Uterus (tissue), 3 donors: ENCODE measurements at regions not wholly inside any gene's neighbourhood (a gene's known extent, or its start where the extent isn't known, plus 50 kb on each side); places are given as distances from the start of the nearest gene placed in this dataset.

Experiments used
- DNase-seq, 2 donors: peaks; one replicate each; pipeline ENCODE4 v3.0.0-alpha.2; 2019 to 2020
- H3K27ac ChIP-seq, 2 donors: fragments of 200-600 bp; sonication (generic); 1 replicate in 1 of 2; 2 replicates in 1 of 2; pipeline ENCODE4 v1.5.1; 2016 to 2018
- H3K27me3 ChIP-seq, 2 donors: fragments of 200-600 bp; sonication (generic); one replicate each; pipeline ENCODE4 v1.5.1; 2018 to 2019; ENCODE audit warnings: control low read depth in 1 of 2
- H3K36me3 ChIP-seq, 2 donors: fragments of 200-600 bp; sonication (generic); one replicate each; pipeline ENCODE4 v1.5.1; 2019; ENCODE audit warnings: control low read depth in 1 of 2
- H3K4me1 ChIP-seq, 2 donors: fragments of 200-600 bp; sonication (generic); one replicate each; pipeline ENCODE4 v1.5.1; 2018 to 2019; ENCODE audit warnings: control low read depth in 1 of 2
- H3K4me3 ChIP-seq, 2 donors: fragments of 200-600 bp; sonication (generic); 1 replicate in 1 of 2; 2 replicates in 1 of 2; pipeline ENCODE4 v1.5.1; 2018 to 2019; ENCODE audit warnings: mild to moderate bottlenecking in 1 of 2
- H3K9me3 ChIP-seq, 2 donors: fragments of 200-600 bp; sonication (generic); one replicate each; pipeline ENCODE4 v1.5.1; 2019; ENCODE audit warnings: control low read depth in 1 of 2
- CTCF ChIP-seq, 4 experiments: fragments of 200-600 bp in 2 of 4; fragments of 450-650 bp in 2 of 4; sonication (generic) in 2 of 4; IDR thresholded peaks; one replicate each; pipeline ENCODE4 v1.5.1; 2016 to 2019; ENCODE audit warnings: antibody characterized with exemption in 4 of 4, mild to moderate bottlenecking in 2 of 4, moderate library complexity in 1 of 4
- POLR2A ChIP-seq, 2 donors: fragments of 450-650 bp; IDR thresholded peaks; one replicate each; pipeline ENCODE4 v1.6.1; 2016; ENCODE audit warnings: antibody characterized with exemption in 2 of 2, mild to moderate bottlenecking in 1 of 2, moderate library complexity in 1 of 2
- intact Hi-C: fragments of 100-400 bp; cut with DNase I; formaldehyde crosslinking; loops from one replicate; pipeline ENCODE4 v1.15.1; 2023; ENCODE audit warnings: low total_unique reads
- donor health status: DM: yes; HTN: yes; CAD: no.

DNA sequence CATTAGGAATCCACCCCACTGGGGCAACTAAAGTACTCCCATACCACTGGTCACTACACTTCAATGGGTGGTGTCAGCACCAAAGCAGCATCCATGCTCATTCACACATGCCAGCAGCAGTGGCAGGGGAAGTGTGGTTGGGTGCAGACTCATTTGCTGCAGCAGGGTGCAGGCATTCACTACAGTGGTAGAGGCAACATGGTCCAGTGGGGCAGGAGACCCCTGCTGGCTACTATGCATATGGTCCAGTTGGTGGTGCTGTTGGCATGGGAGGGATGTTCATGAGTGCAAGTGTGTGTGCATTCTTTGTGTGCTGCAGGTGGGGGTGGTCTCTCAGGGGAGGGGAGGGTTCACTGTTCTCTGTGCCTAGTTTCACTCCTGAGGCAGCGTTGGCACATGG, 908.4 kb upstream of the NOVA1 start:
- H3K4me3 ChIP-seq, result no peak overlapping the region
- H3K36me3 ChIP-seq, result no peaks in the 10 kb centered on the region
- no peaks in the 10 kb centered on the region for H3K9me3 ChIP-seq
- no peak for DNase-seq
- H3K4me1 ChIP-seq, result no peaks in the 10 kb centered on the region
- intact Hi-C loops, result no loop called here
- H3K27me3 ChIP-seq, result no peaks in the 10 kb centered on the region
- TF ChIP-seq POLR2A (IDR thresholded peaks at IDR 0.05) (no peak), CTCF (IDR thresholded peaks at IDR 0.05) (no peak)
- H3K27ac ChIP-seq, result no peak overlapping the region

DNA sequence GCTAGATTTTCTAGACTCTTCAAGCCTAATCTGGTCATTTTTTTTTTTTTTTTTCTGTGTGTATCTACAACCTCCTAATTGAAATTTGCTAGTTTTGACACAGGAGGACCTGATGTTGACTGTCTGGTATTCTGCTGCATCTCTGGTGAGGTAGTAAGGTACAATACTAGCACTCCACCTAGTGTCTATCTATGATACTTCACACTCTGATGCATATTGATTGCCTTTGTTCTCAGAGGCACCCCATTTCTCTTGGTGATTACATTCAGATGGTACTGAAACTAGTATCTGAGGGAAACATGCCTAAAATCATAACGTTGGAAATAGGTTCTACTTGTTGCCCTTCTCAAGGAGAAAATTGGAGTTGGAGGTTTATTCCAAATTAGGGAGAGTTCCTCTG, 930.5 kb upstream of the NOVA1 start:
- intact Hi-C loops, result no loop called here
- no peak for DNase-seq

DNA sequence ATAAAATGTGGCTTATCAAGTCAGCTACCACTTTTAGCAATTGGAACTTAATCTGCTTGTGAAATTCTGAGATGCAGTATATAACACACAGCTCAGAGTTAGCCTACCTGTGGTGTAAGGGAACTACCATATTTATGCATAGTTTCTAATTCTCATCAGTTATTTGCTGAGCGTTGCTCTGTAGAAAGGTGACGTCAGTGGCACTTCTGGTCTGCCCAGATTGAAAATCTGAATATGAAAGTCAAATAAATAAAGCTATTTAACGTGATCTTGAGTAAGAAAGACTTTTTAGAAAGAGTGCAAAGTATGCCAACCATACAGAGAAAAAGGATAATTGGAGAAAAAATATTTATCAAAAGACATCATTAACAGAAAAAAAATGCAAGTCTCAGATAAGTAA, 938.9 kb upstream of the NOVA1 start:
- H3K9me3 ChIP-seq, result no peaks in the 10 kb centered on the region
- peaks cover 0 to 4% of the 10 kb centered on the region in 2 donors for H3K27me3 ChIP-seq
- no peak overlapping the region for H3K4me3 ChIP-seq
- no peak for DNase-seq
- TF ChIP-seq POLR2A (IDR thresholded peaks at IDR 0.05) (no peak), CTCF (IDR thresholded peaks at IDR 0.05) (no peak)
- H3K4me1 ChIP-seq, result no peaks in the 10 kb centered on the region
- no peak overlapping the region for H3K27ac ChIP-seq
- H3K36me3 ChIP-seq, result no peaks in the 10 kb centered on the region
- intact Hi-C loops, result no loop called here

More for the DNA sequence above, 930.5 kb upstream of the NOVA1 start:
- H3K27ac ChIP-seq, result no peak overlapping the region
- TF ChIP-seq POLR2A (IDR thresholded peaks at IDR 0.05), result no peak
- TF ChIP-seq CTCF (IDR thresholded peaks at IDR 0.05), result no peak
- no peak overlapping the region for H3K4me3 ChIP-seq
- no peaks in the 10 kb centered on the region for H3K27me3 ChIP-seq
- H3K36me3 ChIP-seq, result no peaks in the 10 kb centered on the region
- no peaks in the 10 kb centered on the region for H3K4me1 ChIP-seq
- H3K9me3 ChIP-seq, result no peaks in the 10 kb centered on the region

DNA sequence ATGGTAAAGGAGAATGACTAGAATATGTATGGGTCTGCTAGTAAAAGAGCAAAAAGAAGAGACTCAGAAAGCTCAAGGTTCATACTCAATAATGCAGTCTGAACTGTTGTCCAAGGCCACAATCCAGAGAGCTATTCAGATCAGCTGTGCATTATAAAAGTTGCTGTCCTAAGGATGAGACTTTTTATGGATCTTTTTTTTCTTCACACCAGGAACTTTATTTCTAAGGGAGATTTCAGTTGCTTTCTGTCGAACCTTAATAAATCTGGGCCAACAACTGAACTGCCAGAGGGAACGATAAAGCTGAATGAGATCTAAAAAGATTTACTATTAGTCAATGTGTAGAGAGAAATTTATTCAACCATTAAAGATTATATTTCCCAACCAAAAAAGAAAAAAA, 948.3 kb upstream of the NOVA1 start:
- TF ChIP-seq CTCF (IDR thresholded peaks at IDR 0.05) (no peak), POLR2A (IDR thresholded peaks at IDR 0.05) (no peak)
- intact Hi-C loops, result no loop called here
- H3K27me3 ChIP-seq, result no peaks in the 10 kb centered on the region
- no peak for DNase-seq
- no peaks in the 10 kb centered on the region for H3K36me3 ChIP-seq
- H3K4me3 ChIP-seq, result no peak overlapping the region
- no peak overlapping the region for H3K27ac ChIP-seq
- H3K9me3 ChIP-seq, result no peaks in the 10 kb centered on the region
- no peaks in the 10 kb centered on the region for H3K4me1 ChIP-seq

DNA sequence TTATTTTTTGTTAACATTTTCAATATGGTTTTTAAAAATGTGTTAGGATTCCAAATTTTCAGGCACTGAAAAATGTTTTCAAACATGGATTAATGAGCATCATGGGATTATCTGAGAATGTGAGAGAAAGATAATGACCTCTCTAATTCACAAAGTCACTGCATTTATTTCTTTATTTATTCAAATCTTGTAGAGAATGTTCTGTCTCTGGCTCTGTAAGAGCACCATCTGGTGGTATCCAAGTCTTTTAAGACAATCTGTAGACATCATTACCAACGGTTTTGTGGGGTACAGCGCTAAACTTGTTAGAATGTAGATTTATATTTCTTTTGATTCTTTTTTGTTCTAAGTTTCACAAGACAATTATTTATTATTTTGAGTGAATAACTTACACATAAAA, 956.0 kb upstream of the NOVA1 start:
- no peak for DNase-seq

More for the DNA sequence above, 956.0 kb upstream of the NOVA1 start:
- no peak overlapping the region for H3K4me3 ChIP-seq
- TF ChIP-seq POLR2A (IDR thresholded peaks at IDR 0.05) (no peak), CTCF (IDR thresholded peaks at IDR 0.05) (no peak)
- H3K36me3 ChIP-seq, result no peaks in the 10 kb centered on the region
- no peaks in the 10 kb centered on the region for H3K27me3 ChIP-seq
- H3K4me1 ChIP-seq, result no peaks in the 10 kb centered on the region
- H3K9me3 ChIP-seq, result no peaks in the 10 kb centered on the region
- intact Hi-C loops, result no loop called here
- H3K27ac ChIP-seq, result no peak overlapping the region
